H9 (cell line): ENCODE measurements at regions not wholly inside any gene's neighbourhood (a gene's known extent, or its start where the extent isn't known, plus 50 kb on each side); places are given as distances from the start of the nearest gene placed in this dataset.

ENCODE experiments used
- DNase-seq: peaks from one replicate; pipeline ENCODE4 v3.0.0-alpha.2; 2017
- H2AFZ ChIP-seq: one replicate; pipeline ENCODE4 v1.6.1; 2013; ENCODE audit warnings: mild to moderate bottlenecking, low read length, control low read depth, moderate library complexity
- H2AK5ac ChIP-seq: 2 replicates; pipeline ENCODE4 v1.6.1; 2013; ENCODE audit warnings: low read length, control low read depth, mixed read lengths; ENCODE audit not compliant: insufficient read length
- H2BK120ac ChIP-seq: one replicate; pipeline ENCODE4 v1.6.1; 2013; ENCODE audit warnings: low read depth, mild to moderate bottlenecking, low read length, control low read depth, inconsistent platforms; ENCODE audit not compliant: poor library complexity, severe bottlenecking
- H2BK12ac ChIP-seq: 2 replicates; pipeline ENCODE4 v1.6.1; 2013; ENCODE audit warnings: low read length, control low read depth, mixed read lengths, low read depth; ENCODE audit not compliant: insufficient read length
- H2BK15ac ChIP-seq: 2 replicates; pipeline ENCODE4 v1.6.1; 2013; ENCODE audit warnings: low read depth, low read length, control low read depth
- H2BK20ac ChIP-seq: one replicate; pipeline ENCODE4 v1.6.1; 2013; ENCODE audit warnings: low read depth, mild to moderate bottlenecking, low read length, control low read depth, inconsistent platforms; ENCODE audit not compliant: poor library complexity, severe bottlenecking
- H2BK5ac ChIP-seq: 2 replicates; pipeline ENCODE4 v1.6.1; 2013; ENCODE audit warnings: low read length, control low read depth, mixed read lengths; ENCODE audit not compliant: insufficient read length
- H3K14ac ChIP-seq: 2 replicates; pipeline ENCODE4 v1.6.1; 2013; ENCODE audit warnings: low read length, control low read depth; ENCODE audit not compliant: insufficient read depth
- H3K18ac ChIP-seq: 2 replicates; pipeline ENCODE4 v1.6.1; 2013; ENCODE audit warnings: low read depth, mild to moderate bottlenecking, mixed read lengths, low read length, control low read depth; ENCODE audit not compliant: insufficient read length
- H3K23ac ChIP-seq: 2 replicates; pipeline ENCODE4 v1.6.1; 2013; ENCODE audit warnings: low read length, control low read depth, mixed read lengths, low read depth; ENCODE audit not compliant: insufficient read length
- H3K23me2 ChIP-seq: 2 replicates; pipeline ENCODE4 v1.6.1; 2013; ENCODE audit warnings: low read depth, mild to moderate bottlenecking, mixed read lengths, low read length, control low read depth; ENCODE audit not compliant: insufficient read length, poor library complexity, severe bottlenecking
- H3K27ac ChIP-seq: 2 replicates; pipeline ENCODE4 v1.5.1; 2013; ENCODE audit warnings: low read length, control low read depth, mixed read lengths, low read depth; ENCODE audit not compliant: insufficient read length
- H3K27me3 ChIP-seq: 2 replicates; pipeline ENCODE4 v1.6.1; 2013; ENCODE audit warnings: low read length, control low read depth, inconsistent platforms; ENCODE audit not compliant: insufficient read depth
- H3K4ac ChIP-seq: 2 replicates; pipeline ENCODE4 v1.6.1; 2013; ENCODE audit warnings: low read depth, mild to moderate bottlenecking, control low read depth, inconsistent platforms, low read length, moderate library complexity
- H3K4me1 ChIP-seq: 2 replicates; pipeline ENCODE4 v1.6.1; 2013; ENCODE audit warnings: low read length, control low read depth, inconsistent platforms; ENCODE audit not compliant: insufficient read depth
- H3K4me2 ChIP-seq: 2 replicates; pipeline ENCODE4 v1.6.1; 2013; ENCODE audit warnings: low read length, control low read depth, mixed read lengths; ENCODE audit not compliant: insufficient read length, insufficient read depth
- H3K56ac ChIP-seq: 2 replicates; pipeline ENCODE4 v1.6.1; 2013; ENCODE audit warnings: low read depth, mild to moderate bottlenecking, mixed read lengths, low read length, control low read depth; ENCODE audit not compliant: insufficient read length
- H3K79me1 ChIP-seq: 2 replicates; pipeline ENCODE4 v1.6.1; 2013; ENCODE audit warnings: low read depth, mild to moderate bottlenecking, moderate library complexity, low read length, control low read depth, inconsistent platforms; ENCODE audit not compliant: insufficient read depth, poor library complexity, severe bottlenecking
- H3K79me2 ChIP-seq: 2 replicates; pipeline ENCODE4 v1.6.1; 2013; ENCODE audit warnings: low read length, control low read depth, inconsistent platforms; ENCODE audit not compliant: insufficient read depth
- H3K9ac ChIP-seq: 2 replicates; pipeline ENCODE4 v1.6.1; 2013; ENCODE audit warnings: low read length, control low read depth, mixed read lengths; ENCODE audit not compliant: insufficient read length; ENCODE audit errors: extremely low read depth
- H3K9me3 ChIP-seq: one replicate; pipeline ENCODE4 v1.6.1; 2013; ENCODE audit warnings: low read depth, low read length, inconsistent platforms; ENCODE audit not compliant: control insufficient read depth
- H3T11ph ChIP-seq: one replicate; pipeline ENCODE4 v1.6.1; 2013; ENCODE audit warnings: mild to moderate bottlenecking, low read length, control low read depth, inconsistent platforms
- H4K20me1 ChIP-seq: one replicate; pipeline ENCODE4 v1.6.1; 2013; ENCODE audit not compliant: control insufficient read depth, insufficient read length, insufficient read depth
- H4K5ac ChIP-seq: 2 replicates; pipeline ENCODE4 v1.6.1; 2013; ENCODE audit warnings: low read depth, mild to moderate bottlenecking, mixed read lengths, low read length, control low read depth; ENCODE audit not compliant: insufficient read length
- H4K8ac ChIP-seq: replicated peaks from 2 replicates; pipeline ENCODE4 v1.6.1; 2013; ENCODE audit warnings: low read length, control low read depth, mixed read lengths, low read depth; ENCODE audit not compliant: insufficient read length
- H4K91ac ChIP-seq: 2 replicates; pipeline ENCODE4 v1.6.1; 2013; ENCODE audit warnings: low read depth, mild to moderate bottlenecking, moderate library complexity, mixed read lengths, low read length, control low read depth; ENCODE audit not compliant: insufficient read length
- H3K27ac Mint-ChIP-seq, 3 experiments: 2 replicates in 2 of 3; 3 replicates in 1 of 3; pipeline ENCODE4 v1.8.0; 2020 to 2021; ENCODE audit warnings: mixed read lengths in 3 of 3, mild to moderate bottlenecking in 1 of 3, moderate library complexity in 1 of 3
- H3K27me3 Mint-ChIP-seq: 2 replicates; pipeline ENCODE4 v1.8.0; 2021; ENCODE audit warnings: low read depth, mild to moderate bottlenecking, moderate library complexity, mixed read lengths
- H3K36me3 Mint-ChIP-seq, 3 experiments: 2 replicates in 2 of 3; 3 replicates in 1 of 3; pipeline ENCODE4 v1.8.0; 2020 to 2021; ENCODE audit warnings: low read depth in 3 of 3, mixed read lengths in 3 of 3; ENCODE audit not compliant: insufficient read depth in 1 of 3
- H3K4me1 Mint-ChIP-seq, 2 experiments: 2 replicates each; pipeline ENCODE4 v1.8.0; 2020; ENCODE audit warnings: mixed read lengths in 2 of 2
- H3K4me3 Mint-ChIP-seq, 2 experiments: 2 replicates in 1 of 2; 3 replicates in 1 of 2; pipeline ENCODE4 v1.8.0; 2020 to 2021; ENCODE audit warnings: mild to moderate bottlenecking in 2 of 2, mixed read lengths in 2 of 2, moderate library complexity in 1 of 2
- H3K9me3 Mint-ChIP-seq, 2 experiments: 2 replicates in 1 of 2; 3 replicates in 1 of 2; pipeline ENCODE4 v1.8.0; 2020; ENCODE audit warnings: mild to moderate bottlenecking in 2 of 2, mixed read lengths in 2 of 2, moderate library complexity in 1 of 2
- CTCF ChIP-seq: fragments of 200-600 bp; sonication (generic); conservative IDR thresholded peaks from 3 replicates; pipeline ENCODE4 v1.8.0; 2021; ENCODE audit warnings: antibody characterized with exemption, mild to moderate bottlenecking
- WGBS: extraction: QIAGEN DNeasy Blood & Tissue Kit; methylation state at CpG from one replicate; pipeline ENCODE4 v1.1.7; 2013; ENCODE audit warnings: missing lambda C conversion rate, low lambda C conversion rate, mixed read lengths; ENCODE audit not compliant: insufficient read length; ENCODE audit errors: extremely low coverage; 5-methylcytosine and 5-hydroxymethylcytosine counted together

GRCh38 chr4:123649250-123649644, 252.7 kb downstream of the SPRY1 start:
- H3K4me1 Mint-ChIP-seq, result peaks cover 15 to 18% of the 10 kb centered on the region in 2 experiments

More at GRCh38 chr4:123649250-123649644, 252.7 kb downstream of the SPRY1 start:
- Histone ChIP-seq H2BK120ac (no peak overlapping the region), H2BK12ac (no peak overlapping the region), H3K27ac (no peak overlapping the region), H3K79me1 (no peaks in the 10 kb centered on the region), H2BK20ac (no peak overlapping the region), H3K27me3 (no peaks in the 10 kb centered on the region), H2BK15ac (no peak overlapping the region), H3K23me2 (no peaks in the 10 kb centered on the region), H4K8ac (no peak overlapping the region), H3K4me1 (0 out of 2 replicates have a peak, but pooled peaks cover 3% of the 10 kb centered on the region), H3K4ac (no peak overlapping the region), H4K20me1 (no peaks in the 10 kb centered on the region), H3K14ac (no peak overlapping the region), H3K23ac (no peak overlapping the region), H3K4me2 (no peak overlapping the region), H3K9ac (no peak overlapping the region), H3K9me3 (no peaks in the 10 kb centered on the region), H2BK5ac (no peak overlapping the region), H4K5ac (no peak overlapping the region), H4K91ac (no peak overlapping the region), H3K18ac (no peak overlapping the region), H2AFZ (no peak overlapping the region), H2AK5ac (no peak overlapping the region), H3K56ac (no peak overlapping the region), H3T11ph (no peak overlapping the region), H3K79me2 (no peaks in the 10 kb centered on the region)
- WGBS, result no CpG with 5 or more reads among the region's 4 CpGs
- Mint-ChIP-seq H3K4me3 (no peak overlapping the region), H3K9me3 (peaks cover 0 to 1% of the 10 kb centered on the region in 2 experiments; a peak in 2 of 5 replicates), H3K27me3 (no peaks in the 10 kb centered on the region), H3K36me3 (peaks cover 0 to 3% (median 3%) of the 10 kb centered on the region in 3 experiments; a peak in 3 of 7 replicates), H3K27ac (peak overlapping the region; percentile 40 to 83 (median 72); a peak in 5 of 7 replicates)
- no peak for DNase-seq
- no peak for TF ChIP-seq CTCF
